B cell (primary cell): ENCODE measurements at regions not wholly inside any gene's neighbourhood (a gene's known extent, or its start where the extent isn't known, plus 50 kb on each side); places are given as distances from the start of the nearest gene placed in this dataset.

Source experiments
- ATAC-seq: fragments of 200-7000 bp; cut with Tn5 transposase; one replicate; pipeline ENCODE4 v1.10.0; 2021; ENCODE audit warnings: low read depth, mild to moderate bottlenecking, moderate number of reproducible peaks, moderate library complexity
- CTCF ChIA-PET: fragments of 350-600 bp; sonication (Branson Sonifier 250); formaldehyde crosslinking; loops from one replicate; lab custom pipeline; 2021; ENCODE audit warnings: antibody characterized with exemption, inconsistent platforms; lab: Charles Lee
- POLR2A ChIA-PET: fragments of 350-600 bp; sonication (Branson Sonifier 250); formaldehyde crosslinking; loops from one replicate; lab custom pipeline; 2021; ENCODE audit warnings: antibody characterized with exemption; lab: Charles Lee
- DNase-seq: peaks from one replicate; pipeline ENCODE4 v3.0.0; 2013
- H2AFZ ChIP-seq: 2 replicates; pipeline ENCODE4 v1.6.1; 2012; ENCODE audit warnings: mild to moderate bottlenecking, low read depth, low read length; ENCODE audit not compliant: insufficient read depth, poor library complexity, severe bottlenecking
- H3K27ac ChIP-seq, 2 donors: 1 replicate in 1 of 2; 2 replicates in 1 of 2; pipeline ENCODE4 v1.5.1; 2012 to 2013; ENCODE audit warnings: low read length in 2 of 2, mild to moderate bottlenecking in 2 of 2, moderate library complexity in 1 of 2
- H3K27me3 ChIP-seq, 4 experiments: fragments of 200-600 bp in 1 of 4; sonication (generic) in 1 of 4; replicated peaks in 1 of 4; 1 replicate in 2 of 4; 2 replicates in 2 of 4; pipeline versions ENCODE4 v1.6.1 to v1.7.0; 2013 to 2016; ENCODE audit warnings: low read length in 3 of 4, mild to moderate bottlenecking in 2 of 4, mixed read lengths in 1 of 4, moderate library complexity in 1 of 4; ENCODE audit not compliant: insufficient read depth in 4 of 4, control insufficient read depth in 3 of 4; ENCODE audit errors: control extremely low read depth in 1 of 4
- H3K36me3 ChIP-seq, 2 experiments: replicated peaks in 1 of 2; 1 replicate in 1 of 2; 2 replicates in 1 of 2; pipeline versions ENCODE4 v1.6.1 to v1.7.1; 2013; ENCODE audit warnings: low read length in 1 of 2; ENCODE audit not compliant: insufficient read depth in 2 of 2, control insufficient read depth in 1 of 2; ENCODE audit errors: control extremely low read depth in 1 of 2, extremely low read depth in 1 of 2
- H3K4me1 ChIP-seq, 2 donors: fragments of 200-600 bp in 1 of 2; sonication (generic) in 1 of 2; 1 replicate in 1 of 2; 2 replicates in 1 of 2; pipeline versions ENCODE4 v1.5.1 to v1.6.1; 2013 to 2017; ENCODE audit warnings: low read length in 2 of 2; ENCODE audit not compliant: control insufficient read depth in 2 of 2, insufficient read depth in 2 of 2
- H3K4me2 ChIP-seq: replicated peaks from 2 replicates; pipeline ENCODE3; 2012; ENCODE audit warnings: mild to moderate bottlenecking, low read depth, low read length; ENCODE audit not compliant: poor library complexity, severe bottlenecking
- H3K4me3 ChIP-seq, 5 experiments: fragments of 200-600 bp in 1 of 5; sonication (generic) in 1 of 5; 1 replicate in 3 of 5; 2 replicates in 2 of 5; pipeline versions ENCODE4 v1.5.1 to v1.7.0; 2011 to 2016; ENCODE audit warnings: low read length in 4 of 5, mild to moderate bottlenecking in 4 of 5, low read depth in 2 of 5, control low read depth in 1 of 5, moderate library complexity in 1 of 5; ENCODE audit not compliant: insufficient read depth in 1 of 5; ENCODE audit errors: control extremely low read depth in 1 of 5, extremely low read depth in 1 of 5
- H3K79me2 ChIP-seq: fragments of 200-600 bp; sonication (generic); one replicate; pipeline ENCODE4 v1.6.0; 2016; ENCODE audit warnings: low read length; ENCODE audit not compliant: control insufficient read depth, insufficient read depth
- H3K9ac ChIP-seq: fragments of 200-600 bp; sonication (generic); 2 replicates; pipeline ENCODE4 v1.6.1; 2017; ENCODE audit warnings: mild to moderate bottlenecking, low read length, moderate library complexity
- H3K9me3 ChIP-seq, 3 donors: one replicate each; pipeline versions ENCODE4 v1.6.1 to v1.7.1; 2013; ENCODE audit warnings: low read length in 2 of 3; ENCODE audit not compliant: control insufficient read depth in 2 of 3, insufficient read depth in 1 of 3; ENCODE audit errors: control extremely low read depth in 1 of 3
- H4K20me1 ChIP-seq: 2 replicates; pipeline ENCODE4 v1.6.0; 2012; ENCODE audit warnings: mild to moderate bottlenecking, low read length; ENCODE audit not compliant: insufficient read depth, control insufficient read depth, poor library complexity, severe bottlenecking
- H3K27ac Mint-ChIP-seq: one replicate; pipeline ENCODE4 v1.8.0; 2021; ENCODE audit warnings: mixed read lengths
- H3K27me3 Mint-ChIP-seq: one replicate; pipeline ENCODE4 v1.8.0; 2021; ENCODE audit warnings: mixed read lengths
- H3K4me1 Mint-ChIP-seq: one replicate; pipeline ENCODE4 v1.8.0; 2021; ENCODE audit warnings: mixed read lengths
- H3K4me3 Mint-ChIP-seq: one replicate; pipeline ENCODE4 v1.8.0; 2021; ENCODE audit warnings: mixed read lengths
- H3K9me3 Mint-ChIP-seq: one replicate; pipeline ENCODE4 v1.8.0; 2022; ENCODE audit warnings: mixed read lengths; ENCODE audit not compliant: insufficient read depth
- CTCF ChIP-seq: fragments of 200-600 bp; IDR thresholded peaks from one replicate; pipeline ENCODE4 v1.8.0; 2022; ENCODE audit warnings: antibody characterized with exemption, mild to moderate bottlenecking
- EZH2 ChIP-seq: IDR thresholded peaks from 2 replicates; pipeline ENCODE4 v1.6.1; 2012; ENCODE audit warnings: borderline replicate concordance, low read depth, mild to moderate bottlenecking, moderate library complexity, low read length; ENCODE audit not compliant: insufficient read depth, poor library complexity, severe bottlenecking
- WGBS: methylation state at CpG from one replicate; pipeline ENCODE4 v1.1.5; 2013; ENCODE audit warnings: missing lambda C conversion rate; ENCODE audit not compliant: insufficient coverage; 5-methylcytosine and 5-hydroxymethylcytosine counted together
- intact Hi-C: fragments of 100-400 bp; cut with micrococcal nuclease; formaldehyde crosslinking; loops from one replicate; pipeline ENCODE4 v1.10.0; 2022

- Mint-ChIP-seq H3K9me3 (no peaks in the 10 kb centered on the region), H3K27ac (no peak overlapping the region), H3K4me1 (no peaks in the 10 kb centered on the region), H3K27me3 (peaks cover 2% of the 10 kb centered on the region), H3K4me3 (no peak overlapping the region)
- POLR2A ChIA-PET: no interaction called here
- Histone ChIP-seq H2AFZ (no peak overlapping the region), H3K36me3 (no peaks in the 10 kb centered on the region), H3K27me3 (no peaks in the 10 kb centered on the region), H3K9me3 (peaks cover 0 to 8% (median 0%) of the 10 kb centered on the region in 3 donors), H3K79me2 (no peaks in the 10 kb centered on the region), H3K27ac (no peak overlapping the region), H4K20me1 (no peaks in the 10 kb centered on the region), H3K4me2 (no peak overlapping the region), H3K4me1 (no peaks in the 10 kb centered on the region), H3K4me3 (no peak overlapping the region), H3K9ac (no peak overlapping the region)
- CTCF ChIA-PET: no interaction called here
- ATAC-seq (no peak), DNase-seq (no peak)
- intact Hi-C loops: no loop called here
- TF ChIP-seq EZH2: no peak
- no peak for TF ChIP-seq CTCF
These were observed 178.2 kb downstream of the NAF1 start for GRCh38 chr4:162988530-162988929.

GRCh38 chr4:162985131-162985530, 181.6 kb downstream of the NAF1 start:
- Mint-ChIP-seq H3K9me3 (peaks cover 3% of the 10 kb centered on the region), H3K4me3 (no peak overlapping the region), H3K27me3 (peaks cover 3% of the 10 kb centered on the region), H3K4me1 (no peaks in the 10 kb centered on the region), H3K27ac (no peak overlapping the region)
- Histone ChIP-seq H3K9me3 (peaks cover 0 to 8% (median 0%) of the 10 kb centered on the region in 3 donors), H3K27ac (no peak overlapping the region), H3K79me2 (no peaks in the 10 kb centered on the region), H4K20me1 (no peaks in the 10 kb centered on the region), H3K4me3 (no peak overlapping the region), H3K4me2 (no peak overlapping the region), H2AFZ (no peak overlapping the region), H3K27me3 (no peaks in the 10 kb centered on the region), H3K9ac (no peak overlapping the region), H3K4me1 (no peaks in the 10 kb centered on the region), H3K36me3 (no peaks in the 10 kb centered on the region)
- ChIA-PET CTCF (no interaction called here), POLR2A (no interaction called here)
- no peak for TF ChIP-seq EZH2
- TF ChIP-seq CTCF: no peak
- intact Hi-C loops: no loop called here
- ATAC-seq: no peak
- no peak for DNase-seq
- WGBS: 89% methylated on average over 11 of the region's 13 CpGs
